ENCODE measurements at regions not wholly inside any gene's neighbourhood (a gene's known extent, or its start where the extent isn't known, plus 50 kb on each side); places are given as distances from the start of the nearest gene placed in this dataset.

DNA sequence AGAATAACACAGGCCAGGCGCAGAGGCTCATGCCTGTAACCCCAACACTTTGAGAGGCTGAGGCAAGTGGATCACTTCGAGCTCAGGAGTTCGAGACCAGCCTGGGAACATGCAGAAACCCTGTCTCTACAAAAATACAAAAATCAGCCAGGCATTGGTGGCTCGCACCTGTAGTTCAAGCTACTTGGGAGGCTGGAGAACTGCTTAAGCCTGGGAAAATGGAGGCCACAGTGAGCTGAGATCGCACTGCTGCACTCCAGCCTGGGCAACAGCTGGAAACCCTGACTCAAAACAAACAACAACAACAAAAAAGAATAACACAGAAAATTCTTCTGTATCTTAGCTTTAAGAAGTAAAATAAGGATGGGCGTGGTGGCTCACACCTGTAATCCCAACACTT, 440.3 kb downstream of the LRATD1 start:
- no peak overlapping the region for H3K4me3 ChIP-seq
- H3K27me3 ChIP-seq (ENCODE audit: insufficient read depth) = no peaks in the 10 kb centered on the region
- no peaks in the 10 kb centered on the region for H3K36me3 ChIP-seq (ENCODE audit: insufficient read depth)
- no peak overlapping the region for H3K4me3 Mint-ChIP-seq
- no peaks in the 10 kb centered on the region for H3K27me3 Mint-ChIP-seq (ENCODE audit: insufficient read depth, low read depth, poor library complexity)
- H3K4me2 ChIP-seq = no peak overlapping the region
- H3K9me2 ChIP-seq (ENCODE audit: insufficient read depth) = no peaks in the 10 kb centered on the region
- TF ChIP-seq ZNF331 (CRISPR knock-in tag; IDR thresholded peaks at IDR 0.05; ENCODE audit: low read depth) (no peak), NANOG (IDR thresholded peaks at IDR 0.05; ENCODE audit: borderline replicate concordance) (no peak), EZH2phosphoT487 (IDR thresholded peaks at IDR 0.05; ENCODE audit: unreplicated experiment) (no peak), JUNB (IDR thresholded peaks at IDR 0.05; ENCODE audit: unreplicated experiment) (no peak), STAT1 (IDR thresholded peaks at IDR 0.05; ENCODE audit: unreplicated experiment) (no peak), EZH2 (IDR thresholded peaks at IDR 0.05; ENCODE audit: low read depth, unreplicated experiment) (no peak), POLR2AphosphoS5 (IDR thresholded peaks at IDR 0.05; ENCODE audit: low read depth) (no peak), CREB1 (CRISPR knock-in tag; IDR thresholded peaks at IDR 0.05; ENCODE audit: low read depth) (no peak), ZNF114 (CRISPR knock-in tag; IDR thresholded peaks at IDR 0.05) (no peak)
- TF ChIP-seq, protein P1, sequence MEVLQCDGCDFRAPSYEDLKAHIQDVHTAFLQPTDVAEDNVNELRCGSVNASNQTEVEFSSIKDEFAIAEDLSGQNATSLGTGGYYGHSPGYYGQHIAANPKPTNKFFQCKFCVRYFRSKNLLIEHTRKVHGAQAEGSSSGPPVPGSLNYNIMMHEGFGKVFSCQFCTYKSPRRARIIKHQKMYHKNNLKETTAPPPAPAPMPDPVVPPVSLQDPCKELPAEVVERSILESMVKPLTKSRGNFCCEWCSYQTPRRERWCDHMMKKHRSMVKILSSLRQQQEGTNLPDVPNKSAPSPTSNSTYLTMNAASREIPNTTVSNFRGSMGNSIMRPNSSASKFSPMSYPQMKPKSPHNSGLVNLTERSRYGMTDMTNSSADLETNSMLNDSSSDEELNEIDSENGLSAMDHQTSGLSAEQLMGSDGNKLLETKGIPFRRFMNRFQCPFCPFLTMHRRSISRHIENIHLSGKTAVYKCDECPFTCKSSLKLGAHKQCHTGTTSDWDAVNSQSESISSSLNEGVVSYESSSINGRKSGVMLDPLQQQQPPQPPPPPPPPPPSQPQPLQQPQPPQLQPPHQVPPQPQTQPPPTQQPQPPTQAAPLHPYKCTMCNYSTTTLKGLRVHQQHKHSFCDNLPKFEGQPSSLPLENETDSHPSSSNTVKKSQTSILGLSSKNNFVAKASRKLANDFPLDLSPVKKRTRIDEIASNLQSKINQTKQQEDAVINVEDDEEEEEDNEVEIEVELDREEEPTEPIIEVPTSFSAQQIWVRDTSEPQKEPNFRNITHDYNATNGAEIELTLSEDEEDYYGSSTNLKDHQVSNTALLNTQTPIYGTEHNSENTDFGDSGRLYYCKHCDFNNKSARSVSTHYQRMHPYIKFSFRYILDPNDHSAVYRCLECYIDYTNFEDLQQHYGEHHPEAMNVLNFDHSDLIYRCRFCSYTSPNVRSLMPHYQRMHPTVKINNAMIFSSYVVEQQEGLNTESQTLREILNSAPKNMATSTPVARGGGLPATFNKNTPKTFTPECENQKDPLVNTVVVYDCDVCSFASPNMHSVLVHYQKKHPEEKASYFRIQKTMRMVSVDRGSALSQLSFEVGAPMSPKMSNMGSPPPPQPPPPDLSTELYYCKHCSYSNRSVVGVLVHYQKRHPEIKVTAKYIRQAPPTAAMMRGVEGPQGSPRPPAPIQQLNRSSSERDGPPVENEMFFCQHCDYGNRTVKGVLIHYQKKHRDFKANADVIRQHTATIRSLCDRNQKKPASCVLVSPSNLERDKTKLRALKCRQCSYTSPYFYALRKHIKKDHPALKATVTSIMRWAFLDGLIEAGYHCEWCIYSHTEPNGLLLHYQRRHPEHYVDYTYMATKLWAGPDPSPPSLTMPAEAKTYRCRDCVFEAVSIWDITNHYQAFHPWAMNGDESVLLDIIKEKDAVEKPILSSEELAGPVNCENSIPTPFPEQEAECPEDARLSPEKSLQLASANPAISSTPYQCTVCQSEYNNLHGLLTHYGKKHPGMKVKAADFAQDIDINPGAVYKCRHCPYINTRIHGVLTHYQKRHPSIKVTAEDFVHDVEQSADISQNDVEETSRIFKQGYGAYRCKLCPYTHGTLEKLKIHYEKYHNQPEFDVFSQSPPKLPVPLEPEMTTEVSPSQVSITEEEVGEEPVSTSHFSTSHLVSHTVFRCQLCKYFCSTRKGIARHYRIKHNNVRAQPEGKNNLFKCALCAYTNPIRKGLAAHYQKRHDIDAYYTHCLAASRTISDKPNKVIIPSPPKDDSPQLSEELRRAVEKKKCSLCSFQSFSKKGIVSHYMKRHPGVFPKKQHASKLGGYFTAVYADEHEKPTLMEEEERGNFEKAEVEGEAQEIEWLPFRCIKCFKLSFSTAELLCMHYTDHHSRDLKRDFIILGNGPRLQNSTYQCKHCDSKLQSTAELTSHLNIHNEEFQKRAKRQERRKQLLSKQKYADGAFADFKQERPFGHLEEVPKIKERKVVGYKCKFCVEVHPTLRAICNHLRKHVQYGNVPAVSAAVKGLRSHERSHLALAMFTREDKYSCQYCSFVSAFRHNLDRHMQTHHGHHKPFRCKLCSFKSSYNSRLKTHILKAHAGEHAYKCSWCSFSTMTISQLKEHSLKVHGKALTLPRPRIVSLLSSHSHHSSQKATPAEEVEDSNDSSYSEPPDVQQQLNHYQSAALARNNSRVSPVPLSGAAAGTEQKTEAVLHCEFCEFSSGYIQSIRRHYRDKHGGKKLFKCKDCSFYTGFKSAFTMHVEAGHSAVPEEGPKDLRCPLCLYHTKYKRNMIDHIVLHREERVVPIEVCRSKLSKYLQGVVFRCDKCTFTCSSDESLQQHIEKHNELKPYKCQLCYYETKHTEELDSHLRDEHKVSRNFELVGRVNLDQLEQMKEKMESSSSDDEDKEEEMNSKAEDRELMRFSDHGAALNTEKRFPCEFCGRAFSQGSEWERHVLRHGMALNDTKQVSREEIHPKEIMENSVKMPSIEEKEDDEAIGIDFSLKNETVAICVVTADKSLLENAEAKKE (CRISPR knock-in tag; IDR thresholded peaks at IDR 0.05) = no peak
- TF ChIP-seq, protein P2, sequence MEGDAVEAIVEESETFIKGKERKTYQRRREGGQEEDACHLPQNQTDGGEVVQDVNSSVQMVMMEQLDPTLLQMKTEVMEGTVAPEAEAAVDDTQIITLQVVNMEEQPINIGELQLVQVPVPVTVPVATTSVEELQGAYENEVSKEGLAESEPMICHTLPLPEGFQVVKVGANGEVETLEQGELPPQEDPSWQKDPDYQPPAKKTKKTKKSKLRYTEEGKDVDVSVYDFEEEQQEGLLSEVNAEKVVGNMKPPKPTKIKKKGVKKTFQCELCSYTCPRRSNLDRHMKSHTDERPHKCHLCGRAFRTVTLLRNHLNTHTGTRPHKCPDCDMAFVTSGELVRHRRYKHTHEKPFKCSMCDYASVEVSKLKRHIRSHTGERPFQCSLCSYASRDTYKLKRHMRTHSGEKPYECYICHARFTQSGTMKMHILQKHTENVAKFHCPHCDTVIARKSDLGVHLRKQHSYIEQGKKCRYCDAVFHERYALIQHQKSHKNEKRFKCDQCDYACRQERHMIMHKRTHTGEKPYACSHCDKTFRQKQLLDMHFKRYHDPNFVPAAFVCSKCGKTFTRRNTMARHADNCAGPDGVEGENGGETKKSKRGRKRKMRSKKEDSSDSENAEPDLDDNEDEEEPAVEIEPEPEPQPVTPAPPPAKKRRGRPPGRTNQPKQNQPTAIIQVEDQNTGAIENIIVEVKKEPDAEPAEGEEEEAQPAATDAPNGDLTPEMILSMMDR (conservative IDR thresholded peaks at IDR 0.05; ENCODE audit: low read depth in 2 of 2) = no peak
- TF ChIP-seq, protein P3, sequence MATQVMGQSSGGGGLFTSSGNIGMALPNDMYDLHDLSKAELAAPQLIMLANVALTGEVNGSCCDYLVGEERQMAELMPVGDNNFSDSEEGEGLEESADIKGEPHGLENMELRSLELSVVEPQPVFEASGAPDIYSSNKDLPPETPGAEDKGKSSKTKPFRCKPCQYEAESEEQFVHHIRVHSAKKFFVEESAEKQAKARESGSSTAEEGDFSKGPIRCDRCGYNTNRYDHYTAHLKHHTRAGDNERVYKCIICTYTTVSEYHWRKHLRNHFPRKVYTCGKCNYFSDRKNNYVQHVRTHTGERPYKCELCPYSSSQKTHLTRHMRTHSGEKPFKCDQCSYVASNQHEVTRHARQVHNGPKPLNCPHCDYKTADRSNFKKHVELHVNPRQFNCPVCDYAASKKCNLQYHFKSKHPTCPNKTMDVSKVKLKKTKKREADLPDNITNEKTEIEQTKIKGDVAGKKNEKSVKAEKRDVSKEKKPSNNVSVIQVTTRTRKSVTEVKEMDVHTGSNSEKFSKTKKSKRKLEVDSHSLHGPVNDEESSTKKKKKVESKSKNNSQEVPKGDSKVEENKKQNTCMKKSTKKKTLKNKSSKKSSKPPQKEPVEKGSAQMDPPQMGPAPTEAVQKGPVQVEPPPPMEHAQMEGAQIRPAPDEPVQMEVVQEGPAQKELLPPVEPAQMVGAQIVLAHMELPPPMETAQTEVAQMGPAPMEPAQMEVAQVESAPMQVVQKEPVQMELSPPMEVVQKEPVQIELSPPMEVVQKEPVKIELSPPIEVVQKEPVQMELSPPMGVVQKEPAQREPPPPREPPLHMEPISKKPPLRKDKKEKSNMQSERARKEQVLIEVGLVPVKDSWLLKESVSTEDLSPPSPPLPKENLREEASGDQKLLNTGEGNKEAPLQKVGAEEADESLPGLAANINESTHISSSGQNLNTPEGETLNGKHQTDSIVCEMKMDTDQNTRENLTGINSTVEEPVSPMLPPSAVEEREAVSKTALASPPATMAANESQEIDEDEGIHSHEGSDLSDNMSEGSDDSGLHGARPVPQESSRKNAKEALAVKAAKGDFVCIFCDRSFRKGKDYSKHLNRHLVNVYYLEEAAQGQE (IDR thresholded peaks at IDR 0.05; ENCODE audit: unreplicated experiment) = no peak
- TF ChIP-seq, protein P4, sequence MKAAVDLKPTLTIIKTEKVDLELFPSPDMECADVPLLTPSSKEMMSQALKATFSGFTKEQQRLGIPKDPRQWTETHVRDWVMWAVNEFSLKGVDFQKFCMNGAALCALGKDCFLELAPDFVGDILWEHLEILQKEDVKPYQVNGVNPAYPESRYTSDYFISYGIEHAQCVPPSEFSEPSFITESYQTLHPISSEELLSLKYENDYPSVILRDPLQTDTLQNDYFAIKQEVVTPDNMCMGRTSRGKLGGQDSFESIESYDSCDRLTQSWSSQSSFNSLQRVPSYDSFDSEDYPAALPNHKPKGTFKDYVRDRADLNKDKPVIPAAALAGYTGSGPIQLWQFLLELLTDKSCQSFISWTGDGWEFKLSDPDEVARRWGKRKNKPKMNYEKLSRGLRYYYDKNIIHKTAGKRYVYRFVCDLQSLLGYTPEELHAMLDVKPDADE (IDR thresholded peaks at IDR 0.05) = no peak
- H3F3A ChIP-seq (replicated peaks; ENCODE audit: low read depth) = no peaks in the 10 kb centered on the region
- H3K27ac Mint-ChIP-seq = no peak overlapping the region
- H3K27ac ChIP-seq (ENCODE audit: low read depth) = no peak overlapping the region
- H3K36me3 Mint-ChIP-seq (ENCODE audit: low read depth) = no peaks in the 10 kb centered on the region
- H3K79me2 ChIP-seq (replicated peaks; ENCODE audit: insufficient read depth) = no peaks in the 10 kb centered on the region
- H3K4me1 Mint-ChIP-seq = peaks cover 17% of the 10 kb centered on the region
- no peaks in the 10 kb centered on the region for H3K9me3 Mint-ChIP-seq
- DNase-seq (ENCODE audit: low spot score) = no peak
- ATAC-seq = no peak
- H4K20me1 ChIP-seq (replicated peaks; ENCODE audit: insufficient read depth) = no peaks in the 10 kb centered on the region
- no peaks in the 10 kb centered on the region for H3K4me1 ChIP-seq (ENCODE audit: insufficient read depth)
- no peak overlapping the region for H2AFZ ChIP-seq

Data from GM23338 (cell line).